ENCODE measurements at regions not wholly inside any gene's neighbourhood (a gene's known extent, or its start where the extent isn't known, plus 50 kb on each side); places are given as distances from the start of the nearest gene placed in this dataset.

DNA sequence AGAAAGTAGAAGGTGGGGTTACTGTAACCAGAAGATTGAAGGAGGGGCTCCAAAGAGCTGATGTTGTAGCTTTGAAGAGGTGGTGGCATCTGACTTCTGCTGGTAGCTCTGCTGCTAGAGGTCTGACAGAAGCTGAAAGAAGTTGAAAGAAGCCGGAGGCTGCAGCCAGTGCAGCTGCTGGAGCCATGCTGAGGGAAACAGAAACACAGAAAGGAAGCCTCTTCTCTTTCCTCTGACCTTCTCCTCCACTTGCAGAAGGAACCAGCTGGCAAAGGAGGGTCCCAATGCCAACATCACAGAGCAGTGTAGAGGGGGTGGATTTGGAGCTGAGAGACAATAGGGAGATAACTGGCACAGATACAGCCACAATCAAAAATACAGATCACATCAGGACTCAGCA, 89.3 kb upstream of the HHIP start:
- TF ChIP-seq POLR2A (IDR thresholded peaks at IDR 0.05; ENCODE audit: low read depth, low read length), result no peak
- no peak for TF ChIP-seq POLR2AphosphoS5 (IDR thresholded peaks at IDR 0.05; ENCODE audit: low read depth, low read length)
